HG02981 (cell line): ENCODE measurements at regions not wholly inside any gene's neighbourhood (a gene's known extent, or its start where the extent isn't known, plus 50 kb on each side); places are given as distances from the start of the nearest gene placed in this dataset.

ENCODE experiments used
- ATAC-seq: cut with Tn5 transposase; IDR thresholded peaks from one replicate; pipeline ENCODE4 v1.9.1; 2021; ENCODE audit warnings: mild to moderate bottlenecking, moderate library complexity; ENCODE audit not compliant: unreplicated experiment

DNA sequence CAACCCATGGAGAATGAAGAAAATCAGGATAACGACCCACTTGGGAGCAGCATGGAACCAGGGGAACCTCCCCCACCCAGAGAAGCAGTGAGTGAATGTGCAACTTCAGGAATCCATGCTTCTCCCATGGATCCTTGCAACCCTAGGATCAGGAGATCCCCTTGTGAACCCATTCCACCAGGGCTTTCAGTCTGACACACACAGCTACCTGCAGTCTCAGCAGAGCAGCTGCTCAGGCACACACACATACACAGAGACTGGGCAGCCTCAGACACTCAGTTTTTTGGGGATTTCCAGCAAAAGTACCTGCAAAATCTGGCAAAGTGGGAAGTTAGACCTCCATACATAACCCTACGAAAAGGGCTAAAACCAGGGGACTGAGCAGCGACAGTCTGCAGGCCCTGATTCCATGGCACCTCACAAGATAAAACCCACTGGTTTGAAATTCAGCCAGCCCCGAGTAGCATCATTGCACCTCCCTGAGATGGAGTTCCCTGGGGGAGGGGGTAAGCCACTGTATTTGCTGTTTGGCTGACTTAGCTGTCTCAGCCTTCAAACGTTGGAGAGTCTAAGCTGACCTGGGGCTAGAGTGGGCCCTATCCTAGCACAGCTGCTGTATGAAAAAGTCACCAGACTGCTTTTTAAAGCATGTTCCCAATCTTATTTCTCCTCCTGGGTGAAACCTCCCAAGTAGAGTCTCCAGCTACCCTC, 737.5 kb upstream of the NDST4 start:
- peak; percentile 47 for ATAC-seq

DNA sequence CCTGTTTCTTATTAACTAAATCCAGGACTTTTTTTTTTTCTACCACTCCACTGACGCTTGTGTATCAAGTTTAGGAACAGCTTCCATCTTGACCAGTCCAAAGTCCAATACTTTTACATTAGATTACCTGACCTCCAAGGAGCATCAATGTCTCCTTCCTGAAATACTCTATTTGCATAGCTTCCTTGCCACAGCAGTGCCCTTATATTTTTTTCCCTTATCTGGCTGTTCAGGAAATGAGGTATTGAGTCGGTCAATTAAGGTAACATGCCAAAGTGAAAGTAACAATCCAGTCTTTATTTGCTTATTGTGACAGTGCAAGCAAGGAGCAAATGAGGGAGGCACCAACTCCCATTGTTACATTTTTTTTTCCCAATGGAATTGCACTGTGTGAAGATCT, 730.8 kb upstream of the NDST4 start:
- ATAC-seq: no peak

DNA sequence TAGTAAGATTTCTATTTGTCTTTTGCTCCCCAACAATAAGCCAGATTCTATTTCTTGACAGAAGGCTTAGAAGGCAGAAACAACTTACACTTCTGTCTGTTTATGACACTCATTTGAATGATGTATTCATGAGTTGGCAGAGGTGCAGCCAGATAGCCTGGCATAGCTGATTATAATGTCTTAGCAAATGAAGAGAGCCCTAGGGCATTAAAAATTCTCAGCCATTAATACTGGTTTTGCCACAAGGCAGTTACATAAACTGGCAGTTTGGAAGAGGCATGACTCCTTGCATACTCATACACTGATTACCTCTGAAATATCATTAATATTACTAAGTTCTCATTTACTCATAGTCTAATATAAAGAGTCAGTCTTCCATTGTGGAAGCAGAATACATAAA, 728.5 kb upstream of the NDST4 start:
- ATAC-seq: no peak

DNA sequence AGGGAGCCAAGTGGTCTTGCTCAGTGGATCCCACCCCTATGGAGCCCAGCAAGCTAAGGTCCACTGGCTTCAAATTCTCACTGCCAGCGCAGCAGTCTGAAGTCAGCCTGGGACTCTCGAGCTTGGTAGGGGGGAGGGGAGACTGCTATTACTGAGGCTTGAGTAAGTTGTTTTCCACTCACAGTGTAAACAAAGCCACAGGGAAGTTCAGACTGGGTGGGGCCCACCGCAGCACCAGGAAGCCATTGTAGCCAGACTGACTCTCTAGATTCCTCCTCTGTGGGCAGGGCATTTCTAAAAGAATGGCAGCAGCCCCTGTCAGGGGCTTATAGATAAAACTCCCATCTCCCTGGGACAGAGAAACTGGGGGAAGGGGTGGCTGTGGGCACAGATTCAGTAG, 721.0 kb upstream of the NDST4 start:
- ATAC-seq: no peak

DNA sequence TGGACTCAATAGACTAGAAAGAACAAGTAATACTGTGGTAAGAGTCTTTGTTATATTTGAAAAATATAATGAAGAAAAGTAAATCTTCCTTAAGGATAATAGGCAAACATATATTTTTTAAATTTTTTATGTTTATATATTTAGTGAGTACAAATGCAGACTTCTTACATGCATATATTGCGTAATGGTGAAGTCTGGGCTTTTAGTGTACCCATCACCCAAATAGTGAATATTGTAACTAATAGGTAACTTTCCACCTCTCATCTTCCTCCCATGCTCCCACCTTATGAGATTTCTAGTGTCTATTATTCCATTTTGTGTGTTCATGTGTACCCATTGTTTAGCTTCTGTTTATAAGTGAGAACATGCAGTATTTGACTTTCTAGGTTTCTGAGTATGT, 711.2 kb upstream of the NDST4 start:
- ATAC-seq: no peak

DNA sequence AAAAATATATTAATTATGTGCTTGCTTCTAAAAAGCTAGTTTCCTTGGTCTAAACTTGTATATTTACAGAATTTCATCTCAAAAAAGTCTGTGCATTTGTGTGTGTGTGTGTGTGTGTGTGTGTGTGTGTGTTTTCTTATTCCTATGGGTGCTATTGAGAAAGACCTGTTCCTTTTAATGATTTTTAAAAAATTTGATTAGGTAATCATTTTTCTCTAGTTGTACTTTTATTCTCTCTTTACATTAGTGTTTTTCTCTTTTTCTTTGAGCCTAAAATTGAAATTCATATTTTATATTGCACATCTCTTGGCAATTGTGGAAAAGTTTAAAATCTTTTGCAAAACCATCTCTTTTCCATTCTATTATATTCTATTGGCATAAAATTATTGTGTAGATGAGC, 690.4 kb upstream of the NDST4 start:
- ATAC-seq: no peak

DNA sequence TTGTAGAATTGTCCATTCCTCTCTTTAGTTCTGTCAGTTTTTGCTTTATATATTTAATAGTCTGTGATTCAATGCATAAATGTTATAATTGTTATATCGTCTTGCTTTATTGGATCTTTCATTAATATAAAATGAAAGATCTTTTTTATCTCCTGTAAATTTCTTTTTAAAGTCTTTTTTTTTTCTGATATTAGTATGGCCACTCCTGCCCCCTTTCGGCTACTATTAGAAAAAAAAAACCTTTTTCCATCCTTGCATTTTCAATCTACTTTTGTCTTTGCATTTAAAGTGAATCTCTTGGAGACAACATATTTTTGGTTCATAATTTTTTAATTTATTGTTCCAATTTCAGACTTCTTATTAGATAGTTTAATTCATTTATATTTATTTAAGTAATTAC, 677.4 kb upstream of the NDST4 start:
- ATAC-seq: no peak

DNA sequence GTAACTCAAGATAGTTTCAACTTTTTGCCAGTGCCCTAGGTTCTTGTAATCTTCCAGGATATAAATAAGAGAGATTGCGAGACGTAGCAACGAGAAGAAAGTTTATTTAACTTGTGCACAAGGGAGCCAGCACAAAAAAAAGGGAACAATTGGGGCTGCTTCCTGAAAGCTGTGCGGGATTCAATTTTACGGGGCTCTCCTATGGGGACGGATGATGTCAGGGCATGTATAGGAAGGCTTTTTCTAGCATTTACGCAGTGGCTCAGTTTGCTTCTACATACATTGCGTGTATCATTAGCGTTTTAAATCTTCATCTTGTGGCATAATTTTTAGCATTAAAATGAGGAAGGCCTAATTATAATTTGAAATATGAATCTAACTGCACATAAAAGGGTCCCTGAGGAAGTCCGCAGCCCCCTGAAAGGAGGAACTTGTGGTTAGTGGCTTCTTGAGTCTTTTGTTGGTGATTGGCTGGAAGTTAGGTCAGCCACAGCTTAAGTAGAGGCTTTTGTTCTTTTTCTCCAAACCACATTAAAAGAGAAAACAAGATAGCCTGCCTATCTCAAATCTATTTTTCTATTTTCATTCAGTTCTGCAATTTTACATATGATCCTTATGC, 668.2 kb upstream of the NDST4 start:
- ATAC-seq: peak; percentile 61

DNA sequence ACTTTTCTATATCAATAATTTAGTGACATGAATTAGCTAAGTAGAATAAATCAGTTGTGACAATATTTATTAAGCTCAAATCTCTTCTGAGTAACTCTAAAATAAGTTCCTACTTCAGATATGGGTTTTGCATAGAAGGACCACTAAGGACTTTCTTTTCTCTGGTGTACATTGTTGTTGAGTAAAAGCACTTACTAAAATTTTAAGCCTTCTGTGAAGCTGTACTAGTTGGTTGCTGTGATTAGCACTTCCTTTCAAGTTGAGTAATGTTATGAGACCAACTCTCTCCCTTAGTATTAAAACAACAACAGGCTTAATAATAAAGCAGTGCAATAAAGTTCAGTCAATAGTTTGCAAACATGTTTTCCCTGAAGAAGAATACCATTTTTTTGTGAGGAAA, 667.4 kb upstream of the NDST4 start:
- peak; percentile 72 for ATAC-seq

DNA sequence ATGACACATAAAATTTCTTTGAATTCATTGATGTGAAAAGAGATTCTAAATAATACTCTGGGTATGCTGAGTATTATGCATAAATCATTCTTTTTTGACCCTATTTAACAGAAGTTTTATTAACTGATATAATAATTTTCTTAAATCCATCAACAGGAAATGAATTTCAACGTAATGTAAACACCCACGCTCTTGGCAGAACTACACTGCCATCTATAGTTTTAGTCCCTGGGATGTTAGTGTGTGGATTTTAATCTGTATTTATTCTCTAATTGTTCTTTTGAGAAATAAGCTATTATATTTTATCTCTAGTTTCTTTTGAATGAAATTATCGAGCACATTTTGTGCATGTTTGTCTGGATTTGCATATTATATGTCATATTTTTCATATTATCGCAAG, 666.8 kb upstream of the NDST4 start:
- ATAC-seq: no peak

DNA sequence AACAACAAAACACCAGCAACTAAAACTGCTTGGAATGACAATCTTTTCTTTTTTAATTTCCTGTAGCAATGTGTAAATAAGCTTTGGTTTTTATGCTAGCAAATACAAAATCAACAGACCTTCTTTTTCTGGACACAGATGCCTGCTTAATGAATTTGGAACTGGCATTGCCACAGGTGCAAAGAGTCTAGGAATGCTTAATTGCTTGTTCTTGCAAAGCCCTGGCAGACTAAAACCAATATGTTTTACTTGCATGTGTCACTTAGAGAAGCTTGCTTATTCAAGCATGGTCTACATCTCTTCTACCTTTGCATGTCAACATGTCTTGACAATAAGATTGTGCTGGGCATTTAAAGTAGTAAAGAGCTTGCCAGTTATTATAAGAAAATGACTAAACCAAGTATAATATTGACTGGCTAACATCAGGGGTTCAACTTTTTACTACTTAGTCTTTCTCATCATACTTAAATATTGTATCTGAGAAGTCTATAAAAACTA, 656.7 kb upstream of the NDST4 start:
- ATAC-seq: no peak

DNA sequence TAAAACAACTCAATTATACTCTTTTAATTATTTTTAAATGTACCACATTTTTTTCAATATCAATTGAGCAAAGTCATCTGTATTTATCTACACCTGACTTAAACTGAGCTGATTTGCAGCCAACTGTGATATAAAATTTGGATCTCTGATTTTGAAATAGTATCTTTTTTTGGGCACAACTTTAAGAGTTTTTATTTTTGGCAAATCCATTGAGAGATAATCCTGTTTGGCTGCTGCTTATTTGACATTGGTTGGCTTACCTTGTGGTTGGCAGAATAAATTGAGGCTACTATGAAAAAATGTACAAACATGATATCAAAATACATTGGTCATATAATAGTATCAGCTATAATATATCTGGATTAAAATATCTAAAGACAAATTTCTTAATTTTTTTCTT, 656.0 kb upstream of the NDST4 start:
- ATAC-seq: no peak

DNA sequence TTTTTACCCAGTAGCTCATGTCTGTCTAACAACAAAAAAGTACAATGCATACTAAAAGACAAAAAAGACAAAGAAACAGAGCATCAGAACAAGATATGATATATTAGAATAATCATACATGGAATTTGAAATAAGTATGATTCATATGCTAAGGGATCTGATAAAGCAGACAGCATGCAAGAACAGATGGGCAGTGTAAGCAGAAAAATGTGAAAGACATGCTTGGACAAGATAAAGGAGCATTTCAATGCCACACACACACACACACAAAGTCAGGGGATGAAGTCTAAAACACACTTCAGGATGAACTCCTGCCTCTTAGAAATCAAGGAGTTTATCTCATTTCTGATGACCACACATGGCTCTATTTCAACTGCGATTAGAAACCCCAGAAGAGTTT, 649.6 kb upstream of the NDST4 start:
- ATAC-seq: no peak

DNA sequence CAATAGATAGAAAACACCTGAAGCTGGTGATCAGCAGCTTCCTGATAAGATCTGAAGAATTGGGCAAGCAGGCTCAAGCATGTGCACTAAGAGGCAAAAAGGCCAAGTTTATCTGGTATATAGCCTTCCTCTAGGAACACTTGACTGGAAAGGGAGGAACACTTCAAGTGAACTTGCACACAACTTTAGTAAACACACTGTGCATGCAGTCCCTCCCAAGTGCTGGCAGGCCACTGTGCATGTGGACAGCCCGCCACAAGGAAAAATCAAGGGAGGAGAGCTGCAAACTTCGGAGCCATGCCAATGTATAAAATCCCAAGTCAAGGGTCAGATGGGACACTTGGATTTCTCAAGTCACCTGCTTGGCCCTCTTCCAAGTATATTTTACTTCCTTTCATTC, 645.8 kb upstream of the NDST4 start:
- no peak for ATAC-seq

DNA sequence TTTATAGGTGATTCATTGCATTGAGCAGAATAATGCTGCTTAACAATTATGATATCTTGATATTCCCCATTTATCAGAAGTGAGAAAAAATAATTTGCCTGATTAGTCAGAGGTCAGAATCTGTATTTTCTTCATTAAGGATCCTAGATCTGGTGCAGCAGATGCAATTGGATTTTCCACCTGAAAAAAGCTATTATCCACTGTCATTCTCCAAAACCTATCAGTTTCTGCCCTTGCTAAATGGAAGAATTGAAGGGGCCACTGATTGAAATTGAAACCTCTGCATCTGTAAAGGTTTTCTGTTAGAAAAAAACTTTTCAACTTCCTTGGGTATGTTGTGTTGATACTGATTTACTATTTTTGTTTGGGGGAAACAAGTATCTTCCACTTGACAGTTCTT, 636.0 kb upstream of the NDST4 start:
- no peak for ATAC-seq

DNA sequence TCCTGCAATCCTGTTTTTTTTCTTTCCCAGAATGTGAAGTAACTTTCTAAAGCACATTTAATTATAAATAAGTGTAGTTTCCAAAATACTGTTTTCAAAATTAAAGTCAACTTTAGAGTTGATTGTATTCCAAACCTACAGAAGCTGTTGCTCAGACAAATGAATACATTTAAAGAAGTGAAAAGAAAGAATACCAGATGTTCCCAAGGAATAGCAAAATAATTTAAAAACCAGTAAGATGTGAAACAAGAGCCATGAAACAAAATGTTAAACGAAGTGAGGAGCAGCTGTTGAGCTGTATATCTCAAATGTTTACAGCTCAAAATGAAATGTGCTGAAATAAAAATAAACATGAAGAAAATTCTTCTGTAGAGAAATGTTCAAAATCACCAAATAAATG, 627.4 kb upstream of the NDST4 start:
- ATAC-seq: no peak

DNA sequence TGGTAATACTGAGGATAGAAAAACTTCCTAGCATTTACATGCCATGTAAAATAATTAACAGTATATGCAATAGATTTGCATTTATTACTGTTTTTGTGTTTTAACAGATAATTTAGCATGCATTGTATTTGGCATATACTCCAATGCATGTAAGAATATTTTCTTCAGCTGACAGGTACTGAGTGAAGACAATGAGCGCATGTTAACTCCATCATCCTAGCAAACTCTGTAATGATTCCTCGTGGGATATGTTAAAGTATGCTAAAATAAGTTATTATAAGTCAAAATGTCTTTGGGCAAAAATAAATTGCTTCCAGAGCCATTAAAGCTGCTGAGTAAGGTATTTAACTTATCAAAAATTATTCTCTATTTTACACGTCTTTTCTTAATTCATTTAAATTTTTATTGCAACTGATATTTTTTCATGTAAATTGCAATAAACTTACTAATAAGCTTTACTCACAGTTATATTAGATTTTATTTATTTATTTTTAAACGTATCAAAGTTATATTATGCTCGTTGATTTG, 616.4 kb upstream of the NDST4 start:
- no peak for ATAC-seq

DNA sequence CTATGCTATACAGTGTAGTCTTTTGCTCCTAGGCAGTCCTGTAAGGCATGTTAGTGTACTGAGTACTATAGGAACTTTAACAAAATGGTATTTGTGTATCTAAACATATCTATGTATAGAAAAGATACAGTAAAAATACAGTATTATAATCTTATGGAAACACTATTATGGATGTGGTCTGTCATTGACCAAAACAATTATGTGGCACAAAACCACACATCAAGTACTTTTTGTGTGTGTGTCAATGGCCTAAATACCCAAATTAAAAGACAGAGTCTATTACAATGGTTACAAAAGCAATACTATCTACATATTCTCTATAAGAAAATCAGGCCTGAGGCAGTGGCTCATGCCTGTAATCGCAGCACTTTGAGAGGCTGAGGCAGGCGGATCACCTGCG, 610.2 kb upstream of the NDST4 start:
- no peak for ATAC-seq

DNA sequence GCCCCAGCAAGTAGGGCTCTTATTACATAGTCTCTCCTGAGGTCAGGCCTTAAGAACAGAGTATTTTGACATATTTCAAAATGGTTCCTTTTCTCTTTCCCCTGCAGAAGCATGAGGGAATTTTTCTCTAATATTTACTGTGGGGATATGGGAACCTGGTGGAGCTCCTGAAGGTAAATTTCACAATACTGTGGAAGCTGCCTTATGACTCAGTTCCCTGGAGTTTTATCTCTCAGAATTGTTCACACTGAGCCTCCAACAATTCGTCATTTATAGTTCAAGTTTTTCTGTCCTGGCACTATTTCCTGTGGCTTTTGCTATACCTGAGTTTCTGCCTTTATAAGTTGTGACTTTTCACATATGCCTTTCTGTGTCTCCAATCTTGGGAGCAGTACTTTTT, 607.2 kb upstream of the NDST4 start:
- ATAC-seq: no peak

DNA sequence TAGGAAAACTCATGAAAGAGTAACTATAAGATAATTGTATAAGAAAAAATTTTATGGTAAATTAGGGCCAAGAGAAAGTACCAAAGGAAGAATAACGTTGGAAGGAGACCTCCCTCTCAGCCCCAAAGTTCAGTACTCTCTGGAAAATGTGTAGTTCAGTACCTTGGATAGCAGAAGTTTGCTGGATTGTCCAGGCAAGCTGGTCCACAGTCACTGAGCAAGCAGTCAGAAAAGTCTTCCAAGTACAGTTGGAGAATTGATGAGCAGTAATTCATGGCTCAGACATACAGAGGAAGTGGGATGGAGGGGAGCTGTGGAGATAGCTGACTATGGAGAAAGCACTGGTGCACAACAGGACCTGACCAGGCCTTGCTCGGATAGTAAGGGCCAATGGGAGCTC, 598.2 kb upstream of the NDST4 start:
- no peak for ATAC-seq

DNA sequence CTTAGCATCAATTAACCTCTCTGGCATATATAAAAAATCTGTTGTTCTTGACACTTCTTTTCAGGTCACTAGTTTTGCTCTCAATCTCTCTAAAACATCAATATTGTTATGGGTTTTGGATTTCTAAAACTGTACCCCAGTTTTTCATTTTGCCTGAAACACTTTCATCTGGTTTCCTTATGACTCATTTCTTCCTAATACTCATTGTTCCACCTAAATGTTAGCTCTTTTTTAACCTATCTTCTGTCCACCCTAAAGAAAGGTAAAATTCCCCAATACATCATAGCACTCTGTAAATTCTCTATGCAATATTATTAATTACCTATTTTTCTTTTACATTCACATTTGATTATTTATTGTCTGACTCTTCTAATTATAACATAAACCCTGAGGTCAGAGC, 575.5 kb upstream of the NDST4 start:
- ATAC-seq: no peak

DNA sequence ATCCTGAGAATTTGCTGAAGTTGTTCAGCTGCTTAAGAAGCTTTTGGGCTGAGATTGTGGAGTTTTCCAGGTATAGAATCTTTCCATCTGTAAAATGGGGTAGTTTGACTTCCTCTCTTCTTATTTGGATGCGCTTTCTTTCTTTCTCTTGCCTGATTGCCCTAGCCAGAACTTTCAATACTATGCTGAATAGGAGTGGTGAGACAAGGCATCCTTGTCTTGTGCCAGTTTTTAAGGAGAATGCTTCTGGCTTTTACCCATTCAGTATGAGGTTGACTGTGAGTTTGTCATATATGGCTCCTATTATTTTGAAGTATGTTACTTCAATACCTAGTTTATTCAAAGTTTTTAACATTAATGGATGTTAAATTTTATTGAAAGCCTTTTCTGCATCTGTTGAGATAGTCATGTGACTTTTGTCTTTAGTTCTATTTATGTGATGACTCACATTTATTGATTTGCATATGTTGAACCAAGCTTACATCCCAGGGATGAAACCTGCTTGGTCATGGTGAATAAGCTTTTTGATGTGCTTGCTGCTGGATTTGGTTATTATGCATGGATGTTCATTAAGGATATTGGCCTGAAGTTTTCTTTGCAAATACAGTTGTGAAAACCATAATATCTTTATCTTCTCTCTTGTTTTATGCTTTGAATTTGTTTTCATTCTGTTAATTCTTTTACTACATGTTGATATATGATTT, 573.8 kb upstream of the NDST4 start:
- no peak for ATAC-seq
